ENCODE measurements at regions not wholly inside any gene's neighbourhood (a gene's known extent, or its start where the extent isn't known, plus 50 kb on each side); places are given as distances from the start of the nearest gene placed in this dataset.

DNA sequence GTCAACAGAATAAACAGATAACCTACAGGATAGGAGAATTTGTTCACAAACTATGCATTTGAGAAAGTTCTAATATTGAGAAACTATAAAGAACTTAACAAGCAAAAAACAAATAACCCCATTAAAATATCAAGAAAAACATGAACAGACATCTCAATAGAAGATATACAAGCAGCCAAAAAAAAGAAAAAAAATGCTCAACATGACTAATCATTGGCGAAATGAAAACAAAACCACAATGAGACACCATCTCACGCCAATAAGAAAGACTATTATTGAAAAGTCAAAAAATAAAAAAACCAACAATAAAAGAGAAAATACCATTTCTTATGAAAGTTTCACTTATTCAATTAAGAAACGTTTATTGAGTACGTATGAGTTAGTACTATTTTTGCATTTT lies 800.5 kb downstream of the CBLN2 start:
- no peaks in the 10 kb centered on the region for H3K36me3 Mint-ChIP-seq
- DNase-seq (ENCODE audit: extremely low spot score, unreplicated experiment) = no peak
- no peak overlapping the region for H3K4me3 Mint-ChIP-seq

DNA sequence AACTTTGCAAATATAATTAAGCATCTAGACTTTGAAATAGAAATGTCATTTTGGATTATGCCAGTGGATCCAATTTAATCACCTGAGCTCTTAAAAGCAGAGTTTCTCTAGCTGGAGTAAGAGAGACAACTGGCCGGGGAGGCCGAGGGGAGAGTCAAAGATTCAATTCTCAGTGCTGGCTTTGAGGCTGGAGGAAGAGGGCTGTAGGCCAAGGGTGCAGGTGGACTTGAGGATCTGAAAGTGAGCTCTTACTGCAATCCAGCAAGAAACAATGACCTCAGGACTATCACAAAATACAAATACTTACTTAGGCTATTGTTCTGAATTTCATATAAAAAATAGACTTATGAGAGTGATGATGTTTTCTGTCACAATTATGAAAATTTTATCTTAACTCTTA lies 814.5 kb downstream of the CBLN2 start:
- no peak for DNase-seq (ENCODE audit: extremely low spot score, unreplicated experiment)

More for the DNA sequence above, 800.5 kb downstream of the CBLN2 start:
- H3K9me3 Mint-ChIP-seq = no peaks in the 10 kb centered on the region
- TF ChIP-seq, protein P1, sequence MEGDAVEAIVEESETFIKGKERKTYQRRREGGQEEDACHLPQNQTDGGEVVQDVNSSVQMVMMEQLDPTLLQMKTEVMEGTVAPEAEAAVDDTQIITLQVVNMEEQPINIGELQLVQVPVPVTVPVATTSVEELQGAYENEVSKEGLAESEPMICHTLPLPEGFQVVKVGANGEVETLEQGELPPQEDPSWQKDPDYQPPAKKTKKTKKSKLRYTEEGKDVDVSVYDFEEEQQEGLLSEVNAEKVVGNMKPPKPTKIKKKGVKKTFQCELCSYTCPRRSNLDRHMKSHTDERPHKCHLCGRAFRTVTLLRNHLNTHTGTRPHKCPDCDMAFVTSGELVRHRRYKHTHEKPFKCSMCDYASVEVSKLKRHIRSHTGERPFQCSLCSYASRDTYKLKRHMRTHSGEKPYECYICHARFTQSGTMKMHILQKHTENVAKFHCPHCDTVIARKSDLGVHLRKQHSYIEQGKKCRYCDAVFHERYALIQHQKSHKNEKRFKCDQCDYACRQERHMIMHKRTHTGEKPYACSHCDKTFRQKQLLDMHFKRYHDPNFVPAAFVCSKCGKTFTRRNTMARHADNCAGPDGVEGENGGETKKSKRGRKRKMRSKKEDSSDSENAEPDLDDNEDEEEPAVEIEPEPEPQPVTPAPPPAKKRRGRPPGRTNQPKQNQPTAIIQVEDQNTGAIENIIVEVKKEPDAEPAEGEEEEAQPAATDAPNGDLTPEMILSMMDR (conservative IDR thresholded peaks at IDR 0.05) = no peak
- H3K27me3 Mint-ChIP-seq = no peaks in the 10 kb centered on the region
- H3K4me1 Mint-ChIP-seq (ENCODE audit: unreplicated experiment) = no peaks in the 10 kb centered on the region
- H3K27ac Mint-ChIP-seq = no peak overlapping the region

DNA sequence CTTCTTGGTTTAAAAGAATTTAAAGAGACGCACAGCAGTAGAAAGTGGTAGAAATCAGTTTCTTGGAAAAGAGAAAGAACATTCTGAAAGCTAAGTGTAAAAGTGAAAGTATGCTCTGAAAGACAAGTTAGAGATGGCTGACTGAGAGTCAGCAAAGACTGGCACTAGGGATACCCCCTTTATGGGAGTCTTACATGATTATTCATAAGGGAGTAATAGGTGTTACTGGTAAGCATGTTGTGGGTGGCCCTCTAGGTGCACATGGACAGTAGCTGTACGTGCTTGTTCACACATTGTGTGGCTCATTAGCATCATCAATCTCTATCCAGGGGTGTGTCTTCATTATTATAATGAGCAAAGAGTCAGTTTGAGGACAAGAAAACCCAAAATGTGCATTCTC lies 816.2 kb downstream of the CBLN2 start:
- H3K27ac Mint-ChIP-seq = no peak overlapping the region
- H3K36me3 Mint-ChIP-seq = no peaks in the 10 kb centered on the region
- no peak for DNase-seq (ENCODE audit: extremely low spot score, unreplicated experiment)
- H3K9me3 Mint-ChIP-seq = peaks cover 6% of the 10 kb centered on the region
- no peaks in the 10 kb centered on the region for H3K4me1 Mint-ChIP-seq (ENCODE audit: unreplicated experiment)
- no peak overlapping the region for H3K4me3 Mint-ChIP-seq
- no peaks in the 10 kb centered on the region for H3K27me3 Mint-ChIP-seq
- TF ChIP-seq, protein P1 (conservative IDR thresholded peaks at IDR 0.05) = no peak

More for the DNA sequence above, 814.5 kb downstream of the CBLN2 start:
- TF ChIP-seq, protein P1 (conservative IDR thresholded peaks at IDR 0.05) = no peak
- Mint-ChIP-seq H3K36me3 (no peaks in the 10 kb centered on the region), H3K4me1 (ENCODE audit: unreplicated experiment) (no peaks in the 10 kb centered on the region), H3K9me3 (peaks cover 6% of the 10 kb centered on the region), H3K27me3 (no peaks in the 10 kb centered on the region), H3K4me3 (no peak overlapping the region), H3K27ac (no peak overlapping the region)

DNA sequence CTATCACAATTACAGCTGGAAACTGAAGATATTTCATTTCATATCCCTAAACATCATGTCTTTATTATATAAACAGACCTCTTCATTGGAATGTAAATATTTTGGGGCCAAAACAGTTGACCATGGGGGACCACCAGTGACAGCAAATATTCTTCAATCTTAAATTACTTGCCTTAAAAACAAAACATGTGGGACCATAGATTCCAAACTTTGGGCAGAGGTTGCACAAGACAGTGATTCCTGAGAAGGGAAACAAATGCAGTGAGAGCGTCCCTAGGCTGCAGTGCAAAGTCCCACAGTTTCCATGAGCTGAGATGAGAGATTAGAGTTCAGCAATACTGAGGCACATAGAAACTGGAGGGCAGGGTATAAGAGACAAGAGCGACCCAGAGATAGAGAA lies 818.9 kb downstream of the CBLN2 start:
- TF ChIP-seq, protein P1 (conservative IDR thresholded peaks at IDR 0.05) = no peak
- H3K4me1 Mint-ChIP-seq (ENCODE audit: unreplicated experiment) = no peaks in the 10 kb centered on the region
- no peaks in the 10 kb centered on the region for H3K36me3 Mint-ChIP-seq
- H3K27me3 Mint-ChIP-seq = no peaks in the 10 kb centered on the region
- H3K4me3 Mint-ChIP-seq = no peak overlapping the region
- no peak overlapping the region for H3K27ac Mint-ChIP-seq
- DNase-seq (ENCODE audit: extremely low spot score, unreplicated experiment) = no peak
- H3K9me3 Mint-ChIP-seq = peaks cover 6% of the 10 kb centered on the region

DNA sequence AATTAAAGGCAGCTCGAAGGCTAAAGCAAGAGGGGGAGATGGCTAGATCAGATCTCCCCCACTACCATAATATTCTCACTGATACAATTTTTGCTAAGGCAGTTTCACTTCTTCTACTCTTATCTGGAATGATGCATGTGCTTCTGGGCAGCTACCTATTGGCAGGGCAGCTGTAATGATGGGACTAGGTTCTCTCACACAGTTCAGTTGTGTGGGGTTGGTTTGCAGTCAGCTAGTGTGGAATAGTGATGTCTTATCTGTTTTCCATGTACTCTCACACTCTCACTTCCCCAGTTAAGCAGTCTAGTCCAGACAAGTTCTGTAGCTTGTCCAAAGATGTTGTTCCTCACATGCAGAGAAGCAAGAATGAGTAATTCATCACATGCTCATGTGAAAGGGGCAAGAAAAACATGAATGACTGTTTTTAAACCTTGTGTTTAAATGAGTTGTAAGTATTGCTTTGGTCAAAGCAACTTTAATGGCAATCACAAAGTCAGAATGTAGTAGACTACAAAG lies 836.1 kb downstream of the CBLN2 start:
- Mint-ChIP-seq H3K27me3 (no peaks in the 10 kb centered on the region), H3K36me3 (no peaks in the 10 kb centered on the region), H3K27ac (no peak overlapping the region), H3K4me3 (no peak overlapping the region), H3K4me1 (ENCODE audit: unreplicated experiment) (no peaks in the 10 kb centered on the region), H3K9me3 (no peaks in the 10 kb centered on the region)
- DNase-seq (ENCODE audit: extremely low spot score, unreplicated experiment) = no peak
- TF ChIP-seq, protein P1 (conservative IDR thresholded peaks at IDR 0.05) = no peak

DNA sequence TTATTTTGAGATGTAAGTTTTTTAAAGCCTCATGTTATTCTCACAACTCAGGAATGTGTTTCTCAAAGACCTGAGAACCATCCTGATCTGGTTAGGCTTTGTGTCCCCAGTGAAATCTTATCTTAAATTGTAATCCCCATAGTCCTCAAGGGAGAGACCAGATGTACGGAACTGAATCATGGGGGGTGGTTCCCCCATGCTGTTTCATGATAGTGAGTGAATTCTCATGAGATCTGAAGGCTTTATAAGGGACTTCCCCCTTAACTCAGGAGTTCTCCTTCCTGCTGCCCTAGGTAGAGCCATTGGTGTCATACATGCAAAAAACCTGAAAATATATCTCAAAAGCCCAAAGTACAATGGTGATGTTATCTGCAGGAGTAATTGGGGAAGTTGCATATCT lies 836.7 kb downstream of the CBLN2 start:
- no peak for DNase-seq (ENCODE audit: extremely low spot score, unreplicated experiment)
- Mint-ChIP-seq H3K27ac (no peak overlapping the region), H3K9me3 (no peaks in the 10 kb centered on the region), H3K4me1 (ENCODE audit: unreplicated experiment) (no peaks in the 10 kb centered on the region), H3K27me3 (no peaks in the 10 kb centered on the region), H3K36me3 (no peaks in the 10 kb centered on the region), H3K4me3 (no peak overlapping the region)
- TF ChIP-seq, protein P1 (conservative IDR thresholded peaks at IDR 0.05) = no peak

Measured in type B pancreatic cell (in vitro differentiated cells).